Ovary (tissue), 7 donors: ENCODE measurements at regions not wholly inside any gene's neighbourhood (a gene's known extent, or its start where the extent isn't known, plus 50 kb on each side); places are given as distances from the start of the nearest gene placed in this dataset.

Experiments
- DNase-seq, 5 donors: peaks; one replicate each; pipeline ENCODE4 v3.0.0-alpha.2; 2019 to 2020
- H3K27ac ChIP-seq, 2 donors: fragments of 200-600 bp; one replicate each; pipeline versions ENCODE4 v1.5.1 to v1.8.0; 2019 to 2022
- H3K27me3 ChIP-seq: fragments of 200-600 bp; one replicate; pipeline ENCODE4 v1.8.0; 2022
- H3K36me3 ChIP-seq: fragments of 200-600 bp; sonication (generic); one replicate; pipeline ENCODE4 v1.5.1; 2019
- H3K4me1 ChIP-seq: one replicate; pipeline ENCODE4 v1.8.1; 2013; ENCODE audit warnings: mild to moderate bottlenecking, moderate library complexity; ENCODE audit not compliant: insufficient read depth
- H3K4me3 ChIP-seq: fragments of 200-600 bp; sonication (generic); one replicate; pipeline ENCODE4 v1.5.1; 2017
- H3K9me3 ChIP-seq, 2 donors: fragments of 200-600 bp in 1 of 2; sonication (generic) in 1 of 2; one replicate each; pipeline versions ENCODE4 v1.5.1 to v1.8.1; 2013 to 2019; ENCODE audit warnings: mild to moderate bottlenecking in 1 of 2, moderate library complexity in 1 of 2
- EP300 ChIP-seq: sonication (generic); formaldehyde crosslinking; IDR thresholded peaks from one replicate; pipeline ENCODE4 v1.6.1; 2017; ENCODE audit warnings: antibody characterized with exemption
- POLR2A ChIP-seq: fragments of 450-650 bp; IDR thresholded peaks from one replicate; pipeline ENCODE4 v1.6.1; 2017; ENCODE audit warnings: antibody characterized with exemption, mild to moderate bottlenecking, moderate library complexity
- WGBS, 3 donors: extraction: QIAGEN DNeasy Blood & Tissue Kit in 1 of 3; methylation state at CpG; one replicate each; pipeline versions ENCODE4 v1.1.5 to v1.1.7; 2013 to 2017; 5-methylcytosine and 5-hydroxymethylcytosine counted together
- intact Hi-C, 4 donors: fragments of 100-400 bp; cut with DNase I; formaldehyde crosslinking; loops; one replicate each; pipeline versions ENCODE4 v1.11.0 to v1.15.1; 2022 to 2023
- TF ChIP-seq, protein P1 (sequence below), 3 donors: fragments of 450-650 bp in 2 of 3; fragments of 200-600 bp in 1 of 3; IDR thresholded peaks; one replicate each; pipeline versions ENCODE4 v1.5.1 to v1.8.0; 2016 to 2022; ENCODE audit warnings: antibody characterized with exemption in 3 of 3, mild to moderate bottlenecking in 1 of 3
- donor health status: DM: no; HTN: no; CAD: no; lungs with moderate emphysema.
- donor health status: DM: no; HTN: no; CAD: no.
- donor health status: Bipolar disorder and iron deficiency.
- donor health status: DM: no; HTN: no; CAD: no.
- donor health status: DM: yes; HTN: yes; CAD: no.

DNA sequence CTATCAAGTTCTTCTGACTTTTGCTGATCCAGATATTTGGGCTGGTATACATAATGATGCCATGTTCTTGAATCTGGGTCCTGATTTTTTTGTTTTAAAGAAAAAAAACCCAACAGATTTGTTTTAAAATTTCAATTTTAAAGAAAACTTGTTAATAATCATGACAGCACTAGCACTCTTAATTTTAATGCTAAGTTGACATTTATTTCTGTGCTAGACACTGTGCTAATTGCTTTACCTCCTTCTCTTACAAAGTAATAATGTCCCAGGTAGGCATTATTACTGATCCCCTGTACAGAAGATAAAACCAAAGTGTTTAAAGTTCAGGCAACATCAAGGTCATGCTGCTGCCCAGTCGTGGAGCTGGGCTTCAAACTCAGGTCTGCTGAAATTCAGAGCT lies 101.9 kb downstream of the ZNF608 start:
- intact Hi-C loops: no loop called here
- H3K4me3 ChIP-seq: no peak overlapping the region
- TF ChIP-seq EP300 (no peak), POLR2A (no peak)
- TF ChIP-seq, protein P1, sequence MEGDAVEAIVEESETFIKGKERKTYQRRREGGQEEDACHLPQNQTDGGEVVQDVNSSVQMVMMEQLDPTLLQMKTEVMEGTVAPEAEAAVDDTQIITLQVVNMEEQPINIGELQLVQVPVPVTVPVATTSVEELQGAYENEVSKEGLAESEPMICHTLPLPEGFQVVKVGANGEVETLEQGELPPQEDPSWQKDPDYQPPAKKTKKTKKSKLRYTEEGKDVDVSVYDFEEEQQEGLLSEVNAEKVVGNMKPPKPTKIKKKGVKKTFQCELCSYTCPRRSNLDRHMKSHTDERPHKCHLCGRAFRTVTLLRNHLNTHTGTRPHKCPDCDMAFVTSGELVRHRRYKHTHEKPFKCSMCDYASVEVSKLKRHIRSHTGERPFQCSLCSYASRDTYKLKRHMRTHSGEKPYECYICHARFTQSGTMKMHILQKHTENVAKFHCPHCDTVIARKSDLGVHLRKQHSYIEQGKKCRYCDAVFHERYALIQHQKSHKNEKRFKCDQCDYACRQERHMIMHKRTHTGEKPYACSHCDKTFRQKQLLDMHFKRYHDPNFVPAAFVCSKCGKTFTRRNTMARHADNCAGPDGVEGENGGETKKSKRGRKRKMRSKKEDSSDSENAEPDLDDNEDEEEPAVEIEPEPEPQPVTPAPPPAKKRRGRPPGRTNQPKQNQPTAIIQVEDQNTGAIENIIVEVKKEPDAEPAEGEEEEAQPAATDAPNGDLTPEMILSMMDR (IDR thresholded peaks at IDR 0.05): no peak
- no peaks in the 10 kb centered on the region for H3K27me3 ChIP-seq
- DNase-seq: no peak
- H3K4me1 ChIP-seq: peaks cover 3% of the 10 kb centered on the region
- H3K27ac ChIP-seq: no peak overlapping the region
- no peaks in the 10 kb centered on the region for H3K9me3 ChIP-seq
- H3K36me3 ChIP-seq: no peaks in the 10 kb centered on the region
- 36 to 69% (median 64%) methylated on average over 1 of the region's 1 CpG for WGBS, 3 donors

DNA sequence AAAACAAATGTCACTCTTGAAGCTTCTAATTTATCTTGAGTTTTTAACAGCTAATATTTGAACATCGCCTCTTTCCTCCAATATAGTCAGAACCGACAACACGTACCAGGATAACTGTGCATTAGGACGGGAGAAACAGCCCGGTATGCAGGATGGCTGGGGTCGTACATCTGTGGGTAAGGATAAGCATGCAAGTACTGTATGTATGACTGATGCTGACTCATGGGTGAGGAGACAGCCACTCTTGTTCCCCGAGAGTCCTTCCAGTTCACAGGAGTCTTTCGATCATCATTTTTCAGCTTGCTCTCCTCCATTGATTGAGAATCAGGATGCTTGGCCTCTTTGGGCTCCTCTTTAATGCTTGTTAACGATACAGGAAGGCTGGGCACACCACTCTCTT lies 102.3 kb downstream of the ZNF608 start:
- H3K27me3 ChIP-seq: no peaks in the 10 kb centered on the region
- 96 to 98% (median 98%) methylated on average over 9 of the region's 9 CpGs for WGBS, 3 donors
- peaks cover 1% of the 10 kb centered on the region for H3K4me1 ChIP-seq
- H3K27ac ChIP-seq: no peak overlapping the region
- no peak overlapping the region for H3K4me3 ChIP-seq
- intact Hi-C loops: no loop called here
- H3K36me3 ChIP-seq: no peaks in the 10 kb centered on the region
- TF ChIP-seq, protein P1 (IDR thresholded peaks at IDR 0.05): no peak
- H3K9me3 ChIP-seq: no peaks in the 10 kb centered on the region
- DNase-seq: no peak

DNA sequence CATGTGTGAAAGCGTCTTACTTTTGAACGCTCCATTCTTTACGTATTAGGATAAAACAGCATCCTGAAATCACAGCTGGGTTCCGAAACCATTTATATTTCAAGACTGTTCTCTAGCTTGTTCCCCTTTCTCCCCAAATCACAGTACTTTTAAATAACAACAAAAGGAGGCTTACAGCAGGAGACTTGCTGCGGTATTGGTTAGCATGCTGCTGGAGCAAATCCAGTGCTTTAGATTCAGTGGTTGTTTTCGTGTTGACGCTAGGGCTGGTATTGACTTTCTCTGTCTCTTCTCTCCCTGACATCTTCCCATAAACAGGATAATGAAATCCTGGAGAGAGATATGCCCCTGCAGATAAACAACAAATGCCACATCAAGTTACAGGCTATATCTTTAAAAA lies 103.1 kb downstream of the ZNF608 start:
- Histone ChIP-seq H3K36me3 (no peaks in the 10 kb centered on the region), H3K4me3 (no peak overlapping the region), H3K27ac (no peak overlapping the region), H3K27me3 (no peaks in the 10 kb centered on the region), H3K9me3 (no peaks in the 10 kb centered on the region), H3K4me1 (peaks cover 1% of the 10 kb centered on the region)
- intact Hi-C loops: no loop called here
- no peak for DNase-seq
- TF ChIP-seq, protein P1 (IDR thresholded peaks at IDR 0.05): no peak
- no peak for TF ChIP-seq POLR2A
- TF ChIP-seq EP300: no peak
- WGBS, 3 donors: 97% methylated on average over 7 of the region's 7 CpGs

DNA sequence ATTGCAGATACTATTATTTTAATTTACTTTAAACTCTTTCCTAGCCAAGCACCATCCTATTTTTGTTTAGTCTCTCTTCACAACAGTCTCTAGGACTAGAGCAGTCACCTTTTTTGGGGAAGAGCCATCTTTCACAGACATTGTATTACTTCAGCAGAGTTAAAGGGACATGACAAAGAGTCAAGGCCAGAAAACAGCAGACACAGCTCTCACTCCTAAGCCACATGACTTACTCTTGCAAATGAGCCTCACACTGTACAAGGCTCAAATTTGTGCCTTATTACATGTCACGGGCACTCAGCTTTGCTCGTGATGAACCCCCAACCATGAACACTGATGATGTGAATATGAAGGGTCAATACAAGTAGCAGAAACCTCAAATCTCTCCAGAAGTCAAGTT lies 104.3 kb downstream of the ZNF608 start:
- 89 to 95% (median 90%) methylated on average over 2 of the region's 2 CpGs for WGBS, 3 donors
- no peak for DNase-seq
- no peak overlapping the region for H3K4me3 ChIP-seq
- TF ChIP-seq, protein P1 (IDR thresholded peaks at IDR 0.05): no peak
- TF ChIP-seq EP300: no peak
- TF ChIP-seq POLR2A: no peak
- H3K27me3 ChIP-seq: no peaks in the 10 kb centered on the region
- intact Hi-C loops: no loop called here
- no peaks in the 10 kb centered on the region for H3K9me3 ChIP-seq
- H3K27ac ChIP-seq: no peak overlapping the region
- H3K4me1 ChIP-seq: peaks cover 1% of the 10 kb centered on the region
- no peaks in the 10 kb centered on the region for H3K36me3 ChIP-seq
